ENCODE measurements at regions not wholly inside any gene's neighbourhood (a gene's known extent, or its start where the extent isn't known, plus 50 kb on each side); places are given as distances from the start of the nearest gene placed in this dataset.

- TF ChIP-seq BHLHE40 (IDR thresholded peaks at IDR 0.05; ENCODE audit: borderline replicate concordance) = no peak
- TF ChIP-seq ZNF384 (IDR thresholded peaks at IDR 0.05) = no peak
- TF ChIP-seq SP1 (IDR thresholded peaks at IDR 0.05) = no peak
- no peak for TF ChIP-seq ARNT (IDR thresholded peaks at IDR 0.05)
- no peak for TF ChIP-seq FOXA1 (IDR thresholded peaks at IDR 0.05)
- TF ChIP-seq ELF4 (IDR thresholded peaks at IDR 0.05) = no peak
- TF ChIP-seq HDGF (IDR thresholded peaks at IDR 0.05; ENCODE audit: borderline replicate concordance) = no peak
- no peak for TF ChIP-seq NFRKB (IDR thresholded peaks at IDR 0.05)
- TF ChIP-seq FOXK2 (IDR thresholded peaks at IDR 0.05) = no peak
- TF ChIP-seq CTBP1 (IDR thresholded peaks at IDR 0.05; ENCODE audit: borderline replicate concordance) = no peak
Measured at GRCh38 chr20:48169650-48170225, 384.5 kb upstream of the SULF2 start.

Data from HEK293T (cell line).